ENCODE measurements at regions not wholly inside any gene's neighbourhood (a gene's known extent, or its start where the extent isn't known, plus 50 kb on each side); places are given as distances from the start of the nearest gene placed in this dataset.
"Not testable (repeated sequence)": the region's sequence is repeated elsewhere in the genome, so short reads cannot be mapped to it uniquely, and the experiment has no call there.

DNA sequence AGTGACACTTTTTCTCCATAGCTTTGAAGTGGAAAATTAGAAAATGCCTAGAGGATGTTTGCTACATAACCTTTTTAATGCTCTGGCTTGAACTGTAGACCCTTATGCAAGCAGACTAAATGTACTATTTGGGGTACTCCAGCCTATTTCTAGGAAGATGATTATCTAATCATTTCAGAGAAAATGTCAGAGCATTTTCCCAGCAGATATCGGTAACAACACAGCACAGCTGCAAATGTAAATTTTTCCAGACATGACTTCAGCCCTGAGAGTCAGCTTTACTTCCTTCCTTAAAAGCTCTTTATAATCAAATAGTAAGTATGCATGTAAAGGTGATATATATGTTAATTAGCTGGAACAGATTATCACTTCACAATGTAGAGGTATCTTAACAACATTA lies 1647.1 kb downstream of the SUCLG1 start:
- no peak for DNase-seq (ENCODE audit: low spot score)

DNA sequence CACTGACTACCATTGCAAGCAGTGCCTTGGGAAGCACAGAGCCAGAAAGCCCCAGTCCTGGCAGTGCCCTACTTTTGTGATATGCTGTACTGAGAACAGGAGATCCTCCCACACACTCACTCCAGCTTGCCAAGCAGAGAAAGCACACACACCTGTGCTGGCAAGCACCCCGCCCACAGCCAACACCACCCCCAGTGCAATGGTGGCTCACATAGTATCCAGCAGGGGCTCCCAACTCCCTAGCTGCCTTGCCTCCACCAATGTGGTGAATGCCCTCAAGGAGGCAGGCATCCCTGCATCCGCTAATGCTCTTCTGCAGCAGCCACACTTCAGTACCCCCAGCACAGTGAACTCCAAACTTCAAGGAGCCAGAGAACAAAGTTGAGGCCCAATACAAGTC lies 1655.8 kb downstream of the SUCLG1 start:
- DNase-seq (ENCODE audit: low spot score) = no peak

DNA sequence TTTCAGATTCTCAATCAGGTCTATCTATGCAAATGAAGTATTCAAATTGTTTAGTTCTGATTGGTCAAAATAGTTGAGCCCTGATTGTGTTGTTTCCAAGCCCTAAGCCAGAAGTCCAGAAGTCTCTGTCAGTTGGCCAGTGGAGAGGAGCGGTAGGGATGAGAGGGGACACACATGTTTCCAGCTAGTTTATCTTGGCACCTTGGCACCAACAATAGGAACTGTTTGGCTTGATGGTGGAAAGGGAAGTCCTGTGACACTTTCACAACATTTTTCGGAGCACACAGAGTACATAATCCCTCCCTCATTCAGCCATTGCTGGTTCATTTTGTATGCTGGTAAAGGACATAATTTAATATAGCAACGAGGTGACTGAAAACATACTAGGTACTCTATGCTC lies 1661.6 kb downstream of the SUCLG1 start:
- DNase-seq (ENCODE audit: low spot score) = no peak

DNA sequence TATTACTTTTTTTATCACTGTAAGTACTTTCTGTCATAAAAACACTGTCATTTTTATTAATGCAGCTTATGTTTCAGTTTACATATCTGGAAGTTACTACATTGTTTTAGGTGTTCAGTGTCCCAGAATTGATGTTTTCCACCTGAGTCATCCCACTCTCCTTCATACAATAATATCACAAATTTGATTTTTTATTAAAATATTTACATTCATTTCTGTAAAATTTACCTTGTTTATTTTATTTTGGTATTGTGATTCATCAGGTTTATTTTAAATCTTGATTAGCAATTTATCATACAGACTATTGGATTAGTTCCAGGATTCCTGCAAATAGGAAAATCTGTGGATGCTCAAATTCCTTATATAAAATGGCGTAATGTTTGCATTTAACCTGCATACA lies 1662.9 kb downstream of the SUCLG1 start:
- no peak for DNase-seq (ENCODE audit: low spot score)

DNA sequence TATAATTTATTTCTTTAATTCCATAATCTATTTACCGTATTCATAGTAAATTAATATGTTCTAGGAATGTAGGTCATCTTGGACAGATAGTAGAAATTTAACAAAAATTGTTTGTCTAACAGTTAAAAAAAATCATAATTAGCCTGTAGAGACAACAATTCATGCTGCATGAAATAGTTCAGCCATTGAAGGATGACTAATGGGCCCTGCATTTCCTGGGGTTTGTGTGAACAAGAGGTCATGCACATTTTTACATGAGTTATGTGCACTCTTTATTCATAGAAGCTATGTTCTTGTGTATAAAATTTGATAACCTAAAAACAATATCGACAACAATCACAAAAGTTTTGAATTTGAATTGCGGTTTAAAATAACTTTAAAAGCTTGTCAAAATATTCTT lies 1663.6 kb downstream of the SUCLG1 start:
- DNase-seq (ENCODE audit: low spot score) = no peak

DNA sequence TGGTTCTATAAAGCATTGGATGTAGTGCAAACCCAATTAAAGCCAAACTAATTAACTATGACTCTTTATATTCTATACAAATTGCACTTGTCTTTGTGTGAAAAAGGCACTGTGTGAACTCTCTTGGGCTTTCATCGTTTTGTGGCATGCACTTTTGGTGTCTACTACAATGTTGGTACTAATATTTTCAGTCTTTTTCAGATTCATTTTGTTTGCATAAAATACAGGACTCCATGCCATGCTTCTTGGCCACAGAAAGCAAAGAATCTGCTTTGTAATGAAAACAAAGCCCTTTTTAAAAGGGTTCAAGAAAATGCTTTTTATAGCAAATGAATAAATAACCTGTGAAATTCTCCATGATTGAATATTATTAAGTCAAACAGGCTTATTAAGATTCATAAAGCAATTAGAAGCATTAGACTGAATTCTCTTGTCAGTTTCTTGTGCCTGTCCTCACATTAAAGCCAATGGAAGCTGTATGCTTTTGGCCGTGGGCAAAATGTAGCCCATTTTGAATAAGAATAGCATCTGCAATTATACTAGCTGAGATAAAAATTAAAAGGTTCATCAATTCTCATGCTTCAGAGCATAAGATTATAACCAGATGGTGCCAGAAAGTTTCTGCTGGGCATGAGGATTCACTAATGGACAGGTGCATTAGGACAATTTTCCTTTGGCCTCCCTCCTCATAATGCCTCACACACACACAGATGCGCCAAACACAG lies 1665.2 kb downstream of the SUCLG1 start:
- DNase-seq (ENCODE audit: low spot score) = no peak

DNA sequence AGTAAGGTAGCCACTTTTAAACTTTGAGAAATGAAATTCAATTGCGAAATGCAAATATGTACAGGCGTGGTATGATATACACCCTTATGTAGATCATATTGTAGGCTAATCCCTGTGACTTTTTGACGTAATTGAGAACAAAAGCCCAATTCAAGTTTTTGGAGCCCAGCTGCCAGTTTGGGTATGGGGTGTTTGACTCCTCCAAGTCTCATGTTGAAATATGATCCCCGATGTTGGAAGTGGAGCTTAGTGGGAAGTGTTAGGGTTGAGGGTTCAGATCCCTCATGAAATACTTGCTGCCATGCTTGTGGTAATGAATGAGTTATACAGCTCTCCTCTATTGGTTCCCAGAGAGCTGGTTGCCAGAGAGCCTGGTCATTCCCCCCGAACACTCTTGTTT lies 1666.8 kb downstream of the SUCLG1 start:
- DNase-seq (ENCODE audit: low spot score) = no peak

DNA sequence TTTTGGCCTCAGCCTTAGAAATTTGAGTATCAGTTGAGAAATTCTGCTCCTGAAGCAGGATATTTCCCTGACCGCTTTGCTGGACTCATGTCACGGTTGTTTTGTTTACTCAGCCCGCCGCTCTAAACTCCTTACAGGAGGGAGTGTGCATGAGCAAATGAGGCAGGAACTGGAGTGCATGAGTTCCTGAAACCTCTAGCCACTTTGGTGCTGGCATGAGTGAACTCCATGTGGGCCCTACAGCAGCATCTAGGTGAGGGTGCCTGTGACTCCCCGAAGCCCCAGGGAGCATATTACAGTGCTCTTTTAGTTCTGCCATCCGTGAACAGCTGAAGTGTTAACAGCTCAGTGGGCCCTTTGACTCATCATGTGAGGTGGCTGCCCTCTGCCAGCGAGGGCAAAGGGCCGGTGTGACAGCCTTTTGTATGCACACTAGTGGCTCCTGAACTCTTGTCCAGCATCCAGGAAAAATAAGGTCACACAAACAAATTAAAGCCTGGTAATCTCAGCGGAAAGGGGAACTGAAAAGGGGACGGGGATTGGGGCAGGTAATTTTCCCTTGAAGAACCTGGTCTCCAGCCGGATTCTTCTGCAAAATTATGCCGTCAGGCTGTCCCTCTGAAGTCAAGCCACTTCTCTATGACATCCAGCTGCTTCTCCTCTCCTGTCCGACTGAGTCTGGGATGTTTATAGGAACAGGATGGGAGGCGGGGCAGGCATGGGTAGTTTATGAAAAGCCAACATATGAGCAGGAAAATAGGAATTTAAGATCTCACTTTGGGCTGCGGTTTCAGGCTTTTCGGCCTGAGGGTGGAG lies 1668.7 kb downstream of the SUCLG1 start:
- no peak for DNase-seq (ENCODE audit: low spot score)

DNA sequence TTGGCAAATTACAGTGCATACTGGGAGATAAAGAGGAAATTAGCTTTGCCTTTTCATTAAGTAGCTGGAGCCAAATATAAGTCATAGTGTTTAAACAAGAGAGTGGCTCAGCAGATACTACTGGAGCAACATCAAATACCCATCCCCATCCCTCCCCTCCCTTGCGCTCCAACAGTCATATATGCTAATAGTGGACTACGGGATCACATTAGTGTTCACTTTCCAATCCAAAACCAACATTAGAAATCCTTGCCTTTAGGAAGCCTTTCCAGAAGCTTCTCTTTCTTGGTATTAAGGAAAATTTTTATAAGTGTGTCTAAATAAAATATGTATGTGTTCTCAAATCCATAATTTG lies 1669.3 kb downstream of the SUCLG1 start:
- DNase-seq (ENCODE audit: low spot score) = no peak

DNA sequence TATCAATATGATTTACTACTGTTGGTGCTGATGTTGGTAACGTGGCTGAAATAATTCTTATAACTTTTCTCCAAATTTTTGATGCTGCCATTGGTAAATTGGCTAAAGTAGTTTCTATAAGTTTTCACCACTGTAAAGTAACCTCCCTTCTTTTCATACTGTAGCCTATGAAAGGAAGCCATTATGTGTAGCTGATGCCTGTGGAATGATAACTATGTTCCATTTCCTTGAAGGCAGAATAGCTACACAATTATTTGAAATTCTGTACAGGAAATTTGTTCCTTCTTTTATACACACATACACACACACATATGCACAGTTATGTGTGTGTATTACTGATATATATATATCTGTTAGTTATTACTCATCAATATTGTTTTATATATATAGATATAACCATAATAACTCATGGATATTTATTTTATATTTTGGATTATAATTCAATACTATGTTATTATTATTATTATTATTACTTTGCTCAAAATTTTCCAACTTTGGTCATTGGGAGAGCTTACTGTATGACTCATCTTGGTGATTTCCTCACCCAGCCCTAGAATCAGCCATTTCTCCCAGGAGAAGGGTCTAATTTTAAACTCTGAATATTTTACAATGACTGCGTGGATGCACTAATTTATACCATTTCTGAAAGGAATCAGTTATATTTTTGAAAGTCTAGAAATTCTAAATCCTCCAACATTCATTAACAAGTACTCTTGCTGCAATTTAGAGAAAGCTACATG lies 1677.7 kb downstream of the SUCLG1 start:
- no peak for DNase-seq (ENCODE audit: low spot score)

DNA sequence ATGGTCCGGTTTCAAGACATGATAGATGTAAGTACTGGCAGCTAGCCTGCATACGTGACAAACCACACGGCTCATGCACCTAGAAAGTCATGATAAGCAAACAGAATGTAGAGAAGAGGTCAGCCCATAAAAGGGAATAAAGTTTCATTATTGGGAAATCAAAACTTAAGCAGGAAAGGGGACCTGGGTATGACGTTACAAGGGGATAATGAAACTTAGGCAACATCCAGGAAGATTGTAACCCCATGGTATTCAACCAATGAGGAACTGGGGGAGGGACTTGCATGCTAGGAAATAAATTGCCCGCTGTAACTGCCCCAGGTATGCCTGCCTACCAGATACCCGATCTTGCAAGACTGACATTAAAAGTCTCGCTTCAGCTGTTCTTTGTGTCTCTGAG lies 1679.0 kb downstream of the SUCLG1 start:
- DNase-seq (ENCODE audit: low spot score) = no peak

DNA sequence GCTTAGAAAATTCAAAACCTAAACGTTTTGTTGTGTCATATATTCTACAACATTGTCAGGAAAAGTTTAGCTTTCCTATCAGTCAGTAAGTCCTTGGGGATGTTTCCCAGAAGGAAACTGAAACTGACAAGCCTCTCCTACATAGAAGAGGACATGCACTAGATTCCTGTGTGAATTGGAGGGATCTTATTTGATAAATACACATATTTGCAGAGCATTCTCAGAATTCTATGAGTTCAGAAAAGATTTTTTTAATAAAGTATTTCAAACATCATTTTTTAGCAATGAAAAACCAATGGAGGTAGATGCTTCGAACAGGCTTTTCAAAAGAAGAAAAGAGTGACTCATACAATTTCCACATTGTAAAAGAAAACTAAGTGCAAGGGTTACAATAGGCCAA lies 1706.7 kb downstream of the SUCLG1 start:
- DNase-seq (ENCODE audit: low spot score) = no peak

DNA sequence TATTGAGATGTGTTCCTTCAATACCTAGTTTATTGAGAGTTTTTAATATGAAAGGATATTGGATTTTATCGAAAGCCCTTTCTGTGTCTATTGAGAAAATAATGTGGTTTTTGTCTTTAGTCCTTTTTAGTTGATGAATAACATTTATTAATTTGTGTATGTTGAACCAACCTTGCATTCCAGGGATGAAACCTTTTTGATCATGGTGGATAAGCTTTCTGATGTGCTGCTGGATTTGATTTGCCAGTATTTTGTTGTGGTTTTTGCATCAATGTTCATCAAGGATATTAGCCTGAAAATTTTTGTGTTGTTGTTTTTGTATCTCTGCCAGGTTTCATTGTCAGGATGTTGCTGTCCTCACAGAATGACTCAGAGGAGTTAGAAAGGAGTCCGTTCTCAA lies 1710.4 kb downstream of the SUCLG1 start:
- no peak for DNase-seq (ENCODE audit: low spot score)

DNA sequence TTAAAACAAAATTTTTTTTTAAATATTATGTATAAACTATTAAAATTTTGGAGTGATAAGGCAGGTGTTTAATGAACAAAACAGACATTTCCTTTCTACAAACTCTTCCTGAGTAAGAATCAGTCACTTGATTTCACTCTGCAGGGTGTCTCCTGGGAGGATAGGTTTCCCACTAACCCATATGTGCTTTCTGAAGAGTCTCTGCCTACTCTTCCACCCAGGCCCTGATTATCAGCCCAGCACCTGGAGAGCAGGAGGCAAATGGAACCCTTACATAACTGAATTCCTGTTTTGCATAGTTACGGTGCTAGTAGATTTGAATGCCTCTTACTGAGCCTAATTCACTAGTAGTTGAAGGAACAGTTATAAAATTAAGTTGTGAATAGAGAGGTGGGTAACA lies 1718.6 kb downstream of the SUCLG1 start:
- DNase-seq (ENCODE audit: low spot score) = no peak

DNA sequence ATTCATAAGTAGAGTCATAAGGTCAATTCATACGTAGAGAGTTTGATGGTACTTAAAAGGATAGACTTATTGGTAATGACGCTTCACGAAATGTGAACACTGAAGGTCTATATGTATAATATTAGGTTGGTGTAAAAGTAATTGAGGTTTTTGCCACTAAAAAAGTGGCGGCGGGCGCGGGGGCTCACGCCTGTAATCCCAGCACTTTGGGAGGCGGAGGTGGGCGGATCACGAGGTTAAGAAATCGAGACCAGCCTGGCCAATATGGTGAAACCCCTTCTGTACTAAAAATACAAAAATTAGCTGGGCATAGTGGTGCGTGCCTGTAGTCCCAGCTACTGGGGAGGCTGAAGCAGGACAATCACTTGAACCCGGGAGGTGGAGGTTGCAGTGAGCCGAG lies 1721.1 kb downstream of the SUCLG1 start:
- not testable (repeated sequence) for DNase-seq (ENCODE audit: low spot score)

DNA sequence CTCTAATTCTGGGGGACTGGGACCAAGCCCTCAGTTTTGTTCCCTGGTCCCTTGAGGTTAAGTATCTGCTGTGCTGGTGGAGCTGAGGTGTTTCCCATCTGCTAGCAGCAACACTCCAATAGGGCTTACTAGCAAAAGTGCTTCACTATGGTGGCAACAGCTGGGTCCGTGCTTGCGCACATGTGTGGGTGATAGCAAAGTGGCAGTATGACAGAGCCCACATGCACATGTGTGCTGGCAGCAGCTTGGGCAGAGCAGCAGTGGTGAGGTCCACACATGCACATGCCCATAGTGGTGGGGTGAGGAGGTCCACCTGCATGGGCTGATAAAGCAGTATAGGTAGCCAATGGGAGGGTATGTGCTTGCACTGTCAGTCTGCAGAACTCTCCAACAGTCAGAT lies 1723.7 kb downstream of the SUCLG1 start:
- DNase-seq (ENCODE audit: low spot score) = no peak

DNA sequence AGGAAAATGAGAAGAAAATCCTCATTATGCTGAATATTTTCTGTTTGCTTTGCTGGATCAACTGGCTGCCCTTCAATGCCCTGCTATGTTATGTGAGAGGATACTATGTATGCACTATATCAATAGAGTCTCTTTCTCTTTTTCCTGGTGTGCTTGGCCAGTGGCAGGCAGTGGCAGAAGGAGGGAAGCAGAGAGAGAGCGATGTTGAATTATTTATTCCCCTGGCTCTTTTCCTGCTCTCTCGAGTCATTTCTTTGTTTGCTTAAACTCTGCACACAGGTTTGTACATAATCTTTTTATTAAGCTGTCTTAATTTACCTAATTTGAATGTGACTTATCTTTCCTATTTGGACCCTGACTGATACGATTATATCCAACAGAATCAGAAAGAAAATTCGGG lies 1727.3 kb downstream of the SUCLG1 start:
- no peak for DNase-seq (ENCODE audit: low spot score)

DNA sequence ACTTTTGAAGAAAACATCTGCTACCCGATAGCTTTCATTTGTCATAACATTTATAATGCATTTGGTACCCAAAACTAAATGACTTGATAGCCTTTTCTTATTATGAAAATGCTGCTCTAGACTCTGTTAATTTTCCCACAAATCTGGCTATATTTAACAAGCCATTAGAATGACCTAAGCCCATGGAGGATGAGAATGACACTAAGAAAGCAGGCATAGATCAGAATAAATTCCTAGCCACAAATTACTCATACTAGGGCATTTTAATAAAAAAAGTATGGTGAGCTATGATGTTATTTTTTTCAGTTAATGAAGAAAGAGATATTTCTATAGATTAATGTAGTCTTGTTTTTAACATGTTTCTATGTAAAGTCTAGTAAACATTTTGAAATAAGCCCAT lies 1728.3 kb downstream of the SUCLG1 start:
- DNase-seq (ENCODE audit: low spot score) = no peak

DNA sequence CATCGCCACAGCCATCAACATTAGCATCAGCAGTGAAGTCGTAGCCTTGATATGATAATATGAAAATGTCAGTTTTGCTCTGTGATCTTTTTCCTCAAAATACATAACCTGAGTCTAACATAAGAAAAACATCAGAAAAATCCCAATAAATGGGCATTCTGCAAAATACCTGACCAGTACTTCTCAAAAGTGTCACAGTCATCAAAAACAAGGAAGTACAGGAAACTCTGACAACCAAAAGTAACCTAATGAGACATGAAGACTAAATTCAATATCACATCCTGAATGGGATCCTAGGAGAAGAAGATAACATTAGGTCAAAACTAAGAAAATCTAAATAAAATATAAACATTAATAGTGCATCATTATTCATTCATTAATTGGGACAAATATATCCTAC lies 1731.0 kb downstream of the SUCLG1 start:
- no peak for DNase-seq (ENCODE audit: low spot score)

DNA sequence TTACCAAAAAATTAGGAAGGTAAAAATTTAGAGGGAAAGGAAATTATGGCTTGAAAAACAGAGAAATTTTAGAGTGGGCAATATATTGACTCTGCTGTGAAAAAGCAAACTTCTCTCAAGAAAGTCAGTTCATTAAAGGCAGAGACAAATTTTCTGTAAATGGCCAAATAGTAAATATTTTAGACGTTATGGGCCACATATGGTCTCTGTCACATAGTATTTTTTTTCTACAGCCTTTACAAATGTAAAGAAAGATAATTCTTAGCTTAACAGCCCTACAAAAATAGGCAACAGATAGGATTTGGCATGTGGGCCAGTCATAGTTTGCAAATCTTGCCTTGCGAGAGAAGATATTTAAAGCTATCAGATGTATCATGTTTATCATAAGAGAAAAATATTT lies 1750.4 kb downstream of the SUCLG1 start:
- DNase-seq (ENCODE audit: low spot score) = no peak

DNA sequence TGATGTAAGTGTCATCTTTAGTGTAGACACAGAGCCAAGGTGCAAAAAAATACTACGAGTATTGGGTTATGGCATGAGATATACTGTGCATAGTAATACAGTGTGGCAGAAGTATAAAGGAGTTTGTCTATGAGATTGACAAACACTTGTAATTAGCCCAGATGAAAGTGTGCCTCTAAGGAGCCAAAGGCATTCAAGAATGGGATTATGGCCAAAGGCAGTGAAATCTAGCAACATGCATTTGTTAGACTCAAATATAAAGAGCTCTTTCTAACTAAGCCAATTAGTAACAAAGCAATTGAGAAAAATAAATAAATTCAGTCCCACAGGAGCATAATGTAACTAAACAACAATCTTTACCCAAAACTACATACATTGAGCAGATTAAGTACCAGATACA lies 1761.8 kb downstream of the SUCLG1 start:
- DNase-seq (ENCODE audit: low spot score) = no peak

DNA sequence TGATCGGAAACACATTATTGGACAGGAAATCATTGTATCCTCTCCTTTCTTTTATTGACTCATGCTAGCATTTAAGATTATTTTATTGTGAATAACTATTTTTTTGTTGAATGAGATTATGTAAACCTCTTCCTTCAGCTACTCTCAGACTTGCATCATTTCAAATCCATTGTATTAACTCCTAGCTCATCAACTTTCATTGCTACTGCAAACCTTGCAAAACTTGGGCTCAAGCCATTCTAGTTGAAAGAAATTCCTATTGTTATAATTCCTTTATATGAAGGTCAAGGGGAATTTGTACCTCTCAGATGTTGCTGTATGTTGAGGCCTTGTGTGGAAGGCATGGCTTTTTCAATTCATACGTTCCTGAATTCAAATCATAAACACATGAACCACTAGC lies 1764.6 kb downstream of the SUCLG1 start:
- DNase-seq (ENCODE audit: low spot score) = no peak

DNA sequence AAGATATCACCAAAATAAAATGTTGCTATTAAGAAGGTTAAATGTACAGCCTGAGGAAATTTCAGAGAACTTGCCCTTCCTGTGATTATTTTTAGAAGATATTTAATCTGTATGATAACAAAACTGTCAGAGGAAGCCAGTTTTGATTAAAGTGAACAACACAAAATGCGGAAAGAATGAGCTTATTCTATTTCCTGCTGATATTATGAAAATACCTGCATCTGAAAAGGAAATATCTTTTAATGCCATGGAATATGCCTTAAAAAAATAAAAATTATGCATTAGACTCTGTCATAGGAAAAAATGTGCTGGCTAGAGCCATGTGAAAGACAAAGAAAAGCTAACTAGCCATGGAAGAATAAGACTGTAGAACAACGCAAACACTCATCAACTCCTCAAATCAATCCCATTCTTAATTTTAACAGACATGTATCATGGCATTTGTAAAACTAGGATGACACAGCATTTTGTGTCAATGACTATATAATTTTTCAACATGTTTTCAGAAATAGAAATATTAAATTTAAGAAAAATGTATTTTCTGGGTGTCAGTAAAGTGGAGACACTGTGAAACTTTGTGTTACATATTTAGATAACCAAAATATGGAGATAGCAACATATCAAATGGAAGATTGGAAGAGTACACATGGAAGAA lies 1768.2 kb downstream of the SUCLG1 start:
- no peak for DNase-seq (ENCODE audit: low spot score)

All from left forelimb (tissue), 1 donor.